ENCODE measurements at regions not wholly inside any gene's neighbourhood (a gene's known extent, or its start where the extent isn't known, plus 50 kb on each side); places are given as distances from the start of the nearest gene placed in this dataset.

GRCh38 chr7:79563821-79564522, 110.5 kb upstream of the MAGI2 start:
- H3K79me2 ChIP-seq (ENCODE audit: low read depth): no peaks in the 10 kb centered on the region
- BruUV-seq (replicated peaks): no TSS peak
- H3K9me2 ChIP-seq (ENCODE audit: insufficient read depth): no peaks in the 10 kb centered on the region

GRCh38 chr7:79555571-79555970, 102.1 kb upstream of the MAGI2 start:
- TF ChIP-seq CTCF (conservative IDR thresholded peaks at IDR 0.05) (no peak), EZH2 (IDR thresholded peaks at IDR 0.05; ENCODE audit: low read depth) (no peak)
- Histone ChIP-seq H3K27me3 (ENCODE audit: insufficient read depth, low read depth) (no peaks in the 10 kb centered on the region), H3K9me3 (ENCODE audit: insufficient read depth, low read depth) (no peaks in the 10 kb centered on the region; the same call in none of the 2 replicates), H3K4me3 (no peak overlapping the region), H3K79me2 (ENCODE audit: low read depth) (no peaks in the 10 kb centered on the region), H3F3A (ENCODE audit: insufficient read depth, low read depth) (no peaks in the 10 kb centered on the region), H3K4me1 (replicated peaks; ENCODE audit: insufficient read depth) (no peaks in the 10 kb centered on the region), H3K27ac (no peak overlapping the region), H3K4me2 (no peak overlapping the region), H2AFZ (no peak overlapping the region), H4K20me1 (ENCODE audit: insufficient read depth) (no peaks in the 10 kb centered on the region), H3K9me2 (ENCODE audit: insufficient read depth) (no peaks in the 10 kb centered on the region), H3K36me3 (ENCODE audit: low read depth) (no peaks in the 10 kb centered on the region)
- BruUV-seq (replicated peaks): no TSS peak
- no peak for DNase-seq
- ChIA-PET POLR2A (ENCODE audit: unreplicated experiment) (no interaction called here), CTCF (no interaction called here)
- intact Hi-C loops (cut with micrococcal nuclease; ENCODE audit: unreplicated experiment): no loop called here

More at GRCh38 chr7:79563821-79564522, 110.5 kb upstream of the MAGI2 start:
- Histone ChIP-seq H4K20me1 (ENCODE audit: insufficient read depth) (no peaks in the 10 kb centered on the region), H3K4me1 (replicated peaks; ENCODE audit: insufficient read depth) (no peaks in the 10 kb centered on the region), H2AFZ (no peak overlapping the region), H3K27ac (no peak overlapping the region), H3K36me3 (ENCODE audit: low read depth) (no peaks in the 10 kb centered on the region), H3F3A (ENCODE audit: insufficient read depth, low read depth) (no peaks in the 10 kb centered on the region), H3K9me3 (ENCODE audit: insufficient read depth, low read depth) (no peaks in the 10 kb centered on the region), H3K4me2 (no peak overlapping the region), H3K27me3 (ENCODE audit: insufficient read depth, low read depth) (no peaks in the 10 kb centered on the region), H3K4me3 (no peak overlapping the region)
- no peak for DNase-seq
- no peak for TF ChIP-seq CTCF (conservative IDR thresholded peaks at IDR 0.05)
- no peak for TF ChIP-seq EZH2 (IDR thresholded peaks at IDR 0.05; ENCODE audit: low read depth)
- ChIA-PET POLR2A (ENCODE audit: unreplicated experiment) (no interaction called here), CTCF (no interaction called here)
- intact Hi-C loops (cut with micrococcal nuclease; ENCODE audit: unreplicated experiment): no loop called here

- Histone ChIP-seq H4K20me1 (ENCODE audit: insufficient read depth) (no peaks in the 10 kb centered on the region), H3K4me2 (0 out of 2 replicates have a peak overlapping the region, but pooled peaks have one; percentile 12), H3K79me2 (ENCODE audit: low read depth) (no peaks in the 10 kb centered on the region), H3K4me1 (replicated peaks; ENCODE audit: insufficient read depth) (no peaks in the 10 kb centered on the region), H3F3A (ENCODE audit: insufficient read depth, low read depth) (no peaks in the 10 kb centered on the region), H3K4me3 (no peak overlapping the region), H3K27ac (peak overlapping the region; percentile 49), H3K36me3 (ENCODE audit: low read depth) (no peaks in the 10 kb centered on the region), H3K9me3 (ENCODE audit: insufficient read depth, low read depth) (no peaks in the 10 kb centered on the region; the same call in none of the 2 replicates), H2AFZ (peak overlapping the region; percentile 76), H3K27me3 (ENCODE audit: insufficient read depth, low read depth) (no peaks in the 10 kb centered on the region), H3K9me2 (ENCODE audit: insufficient read depth) (no peaks in the 10 kb centered on the region)
- ChIA-PET CTCF (no interaction called here), POLR2A (ENCODE audit: unreplicated experiment) (no interaction called here)
- peak in 1 of 2 experiments; percentile 43 for DNase-seq
- no peak for TF ChIP-seq CTCF (conservative IDR thresholded peaks at IDR 0.05)
- no peak for TF ChIP-seq EZH2 (IDR thresholded peaks at IDR 0.05; ENCODE audit: low read depth)
- BruUV-seq (replicated peaks): no TSS peak
- intact Hi-C loops (cut with micrococcal nuclease; ENCODE audit: unreplicated experiment): no loop called here
Observed at GRCh38 chr7:79553811-79554555, 100.5 kb upstream of the MAGI2 start.
